ENCODE measurements at regions not wholly inside any gene's neighbourhood (a gene's known extent, or its start where the extent isn't known, plus 50 kb on each side); places are given as distances from the start of the nearest gene placed in this dataset.
"Not testable (repeated sequence)": the region's sequence is repeated elsewhere in the genome, so short reads cannot be mapped to it uniquely, and the experiment has no call there.

- FAIRE-seq; DNase-seq (ENCODE audit: insufficient read length): not testable (repeated sequence)
Measured at GRCh38 chr17:20873688-20874328, 169.0 kb downstream of the USP22 start.

GRCh38 chr17:20877384-20877783 lies 165.4 kb downstream of the USP22 start:
- not testable (repeated sequence) for DNase-seq (ENCODE audit: insufficient read length); FAIRE-seq

- no peak for TF ChIP-seq POLR2AphosphoS5 (IDR thresholded peaks at IDR 0.05; ENCODE audit: low read depth, low read length)
- TF ChIP-seq POLR2A (IDR thresholded peaks at IDR 0.05; ENCODE audit: low read depth, low read length): no peak
- TF ChIP-seq TAF1 (IDR thresholded peaks at IDR 0.05; ENCODE audit: borderline replicate concordance, low read depth, low read length): no peak
- no peak for FAIRE-seq
Measured at GRCh38 chr17:20890338-20890737, 152.5 kb downstream of the USP22 start.

GRCh38 chr17:20895426-20895825 lies 147.4 kb downstream of the USP22 start:
- not testable (repeated sequence) for DNase-seq (ENCODE audit: insufficient read length); FAIRE-seq

More at GRCh38 chr17:20890338-20890737, 152.5 kb downstream of the USP22 start:
- DNase-seq (ENCODE audit: insufficient read length): no peak

- no peak for TF ChIP-seq TAF1 (IDR thresholded peaks at IDR 0.05; ENCODE audit: borderline replicate concordance, low read depth, low read length)
- FAIRE-seq: no peak
- no peak for DNase-seq (ENCODE audit: insufficient read length)
Measured at GRCh38 chr17:20896153-20896649, 146.6 kb downstream of the USP22 start.

- not testable (repeated sequence) for FAIRE-seq; DNase-seq (ENCODE audit: insufficient read length)
Measured at GRCh38 chr17:20898726-20899125, 144.1 kb downstream of the USP22 start.

- not testable (repeated sequence) for FAIRE-seq; DNase-seq (ENCODE audit: insufficient read length)
Measured at GRCh38 chr17:20902496-20902895, 140.3 kb downstream of the USP22 start.

GRCh38 chr17:20903549-20903948 lies 139.3 kb downstream of the USP22 start:
- FAIRE-seq; DNase-seq (ENCODE audit: insufficient read length): not testable (repeated sequence)

- DNase-seq (ENCODE audit: insufficient read length): peak; percentile 83
- peak; percentile 30; the same call in 1 of the 2 replicates for TF ChIP-seq POLR2A (IDR thresholded peaks at IDR 0.05; ENCODE audit: low read depth, low read length)
- no peak for TF ChIP-seq POLR2AphosphoS5 (IDR thresholded peaks at IDR 0.05; ENCODE audit: low read depth, low read length)
- TF ChIP-seq TAF1 (IDR thresholded peaks at IDR 0.05; ENCODE audit: borderline replicate concordance, low read depth, low read length): no peak
- peak; percentile 87 for FAIRE-seq
Measured at GRCh38 chr17:20908313-20909267, 134.2 kb downstream of the USP22 start.

GRCh38 chr17:20914658-20915057 lies 128.2 kb downstream of the USP22 start:
- no peak for TF ChIP-seq POLR2AphosphoS5 (IDR thresholded peaks at IDR 0.05; ENCODE audit: low read depth, low read length)
- TF ChIP-seq TAF1 (IDR thresholded peaks at IDR 0.05; ENCODE audit: borderline replicate concordance, low read depth, low read length): no peak
- TF ChIP-seq POLR2A (IDR thresholded peaks at IDR 0.05; ENCODE audit: low read depth, low read length): no peak
- DNase-seq (ENCODE audit: insufficient read length): no peak
- no peak for FAIRE-seq

- no peak for FAIRE-seq
- TF ChIP-seq POLR2A (IDR thresholded peaks at IDR 0.05; ENCODE audit: low read depth, low read length) (no peak), TAF1 (IDR thresholded peaks at IDR 0.05; ENCODE audit: borderline replicate concordance, low read depth, low read length) (no peak), POLR2AphosphoS5 (IDR thresholded peaks at IDR 0.05; ENCODE audit: low read depth, low read length) (no peak)
- DNase-seq (ENCODE audit: insufficient read length): no peak
Measured at GRCh38 chr17:20916383-20916782, 126.4 kb downstream of the USP22 start.

- FAIRE-seq; DNase-seq (ENCODE audit: insufficient read length): not testable (repeated sequence)
Measured at GRCh38 chr17:20917610-20918306, 125.1 kb downstream of the USP22 start.
